Activated naive CD4-positive, alpha-beta T cell treated with anti-CD3 and anti-CD28 coated beads, Interleukin-2, amount 50 U/mL, for 72 hours (primary cell): ENCODE measurements at regions not wholly inside any gene's neighbourhood (a gene's known extent, or its start where the extent isn't known, plus 50 kb on each side); places are given as distances from the start of the nearest gene placed in this dataset.

Experiments
- ATAC-seq, 2 donors: fragments of 150-1000 bp; cut with Tn5 transposase; 2 replicates each; pipeline ENCODE4 v1.10.0; 2021; ENCODE audit warnings: mild to moderate bottlenecking in 2 of 2, moderate library complexity in 2 of 2
- DNase-seq, 2 donors: peaks; one replicate each; pipeline ENCODE4 v3.0.0; 2021 to 2022; ENCODE audit warnings: low spot score in 2 of 2
- H3K27ac Mint-ChIP-seq, 2 donors: one replicate each; pipeline ENCODE4 v1.8.0; 2022; ENCODE audit warnings: mild to moderate bottlenecking in 2 of 2, mixed read lengths in 2 of 2
- H3K36me3 Mint-ChIP-seq, 2 donors: one replicate each; pipeline ENCODE4 v1.8.0; 2022; ENCODE audit warnings: mixed read lengths in 2 of 2
- H3K9me3 Mint-ChIP-seq, 2 donors: one replicate each; pipeline ENCODE4 v1.8.0; 2022; ENCODE audit warnings: mixed read lengths in 2 of 2

GRCh38 chr22:27480487-27480886 is 321.1 kb downstream of the MN1 start:
- Mint-ChIP-seq H3K27ac (no peak overlapping the region), H3K9me3 (no peaks in the 10 kb centered on the region), H3K36me3 (no peaks in the 10 kb centered on the region)
- no peak for DNase-seq
- ATAC-seq, result no peak

- no peak for ATAC-seq
- Mint-ChIP-seq H3K27ac (no peak overlapping the region), H3K36me3 (no peaks in the 10 kb centered on the region), H3K9me3 (no peaks in the 10 kb centered on the region)
- no peak for DNase-seq
Observed at GRCh38 chr22:27482402-27482801, 319.2 kb downstream of the MN1 start.

- ATAC-seq (no peak), DNase-seq (no peak)
- Mint-ChIP-seq H3K9me3 (no peaks in the 10 kb centered on the region), H3K27ac (no peak overlapping the region), H3K36me3 (no peaks in the 10 kb centered on the region)
Observed at GRCh38 chr22:27483095-27483785, 318.3 kb downstream of the MN1 start.

- H3K36me3 Mint-ChIP-seq, result no peaks in the 10 kb centered on the region
- H3K27ac Mint-ChIP-seq, result no peak overlapping the region
- no peak for ATAC-seq
Observed at GRCh38 chr22:27485842-27486241, 315.7 kb downstream of the MN1 start.

GRCh38 chr22:27487600-27488452 is 313.7 kb downstream of the MN1 start:
- ATAC-seq, result no peak
- H3K27ac Mint-ChIP-seq, result no peak overlapping the region
- DNase-seq, result no peak
- peaks cover 11 to 13% of the 10 kb centered on the region in 2 donors for H3K36me3 Mint-ChIP-seq
- peaks cover 10 to 13% of the 10 kb centered on the region in 2 donors for H3K9me3 Mint-ChIP-seq

More at GRCh38 chr22:27485842-27486241, 315.7 kb downstream of the MN1 start:
- DNase-seq, result no peak
- H3K9me3 Mint-ChIP-seq, result no peaks in the 10 kb centered on the region

GRCh38 chr22:27488456-27489177 is 312.9 kb downstream of the MN1 start:
- H3K36me3 Mint-ChIP-seq, result peaks cover 11 to 13% of the 10 kb centered on the region in 2 donors
- ATAC-seq (no peak), DNase-seq (no peak)
- peaks cover 10 to 14% of the 10 kb centered on the region in 2 donors for H3K9me3 Mint-ChIP-seq
- H3K27ac Mint-ChIP-seq, result no peak overlapping the region

- peaks cover 11 to 13% of the 10 kb centered on the region in 2 donors for H3K36me3 Mint-ChIP-seq
- no peak for DNase-seq
- peaks cover 10 to 14% of the 10 kb centered on the region in 2 donors for H3K9me3 Mint-ChIP-seq
- H3K27ac Mint-ChIP-seq, result no peak overlapping the region
- ATAC-seq, result peak in 1 of 2 donors; percentile 54
Observed at GRCh38 chr22:27489178-27489675, 312.3 kb downstream of the MN1 start.

GRCh38 chr22:27490080-27490479 is 311.5 kb downstream of the MN1 start:
- peaks cover 11 to 13% of the 10 kb centered on the region in 2 donors for H3K36me3 Mint-ChIP-seq
- H3K27ac Mint-ChIP-seq, result no peak overlapping the region
- H3K9me3 Mint-ChIP-seq, result peaks cover 10 to 14% of the 10 kb centered on the region in 2 donors
- no peak for DNase-seq
- ATAC-seq, result no peak

GRCh38 chr22:27491888-27492287 is 309.7 kb downstream of the MN1 start:
- Mint-ChIP-seq H3K36me3 (peaks cover 11 to 13% of the 10 kb centered on the region in 2 donors), H3K9me3 (peaks cover 10 to 14% of the 10 kb centered on the region in 2 donors), H3K27ac (peak overlapping the region in 1 of 2 donors; percentile 25)
- ATAC-seq (no peak), DNase-seq (no peak)

- ATAC-seq (no peak), DNase-seq (no peak)
- H3K9me3 Mint-ChIP-seq, result peaks cover 10 to 14% of the 10 kb centered on the region in 2 donors
- peaks cover 11 to 13% of the 10 kb centered on the region in 2 donors for H3K36me3 Mint-ChIP-seq
- no peak overlapping the region for H3K27ac Mint-ChIP-seq
Observed at GRCh38 chr22:27492566-27493201, 308.9 kb downstream of the MN1 start.

GRCh38 chr22:27493796-27494195 is 307.8 kb downstream of the MN1 start:
- Mint-ChIP-seq H3K36me3 (peaks cover 11 to 13% of the 10 kb centered on the region in 2 donors), H3K9me3 (peaks cover 10 to 14% of the 10 kb centered on the region in 2 donors), H3K27ac (no peak overlapping the region)
- DNase-seq (no peak), ATAC-seq (no peak)

GRCh38 chr22:27494785-27495184 is 306.8 kb downstream of the MN1 start:
- Mint-ChIP-seq H3K9me3 (peaks cover 10 to 14% of the 10 kb centered on the region in 2 donors), H3K36me3 (peaks cover 11 to 13% of the 10 kb centered on the region in 2 donors), H3K27ac (no peak overlapping the region)
- ATAC-seq, result no peak
- no peak for DNase-seq

- ATAC-seq (no peak), DNase-seq (no peak)
- H3K27ac Mint-ChIP-seq, result no peak overlapping the region
- H3K9me3 Mint-ChIP-seq, result peaks cover 10 to 14% of the 10 kb centered on the region in 2 donors
- H3K36me3 Mint-ChIP-seq, result peaks cover 11 to 13% of the 10 kb centered on the region in 2 donors
Observed at GRCh38 chr22:27495325-27495724, 306.2 kb downstream of the MN1 start.

GRCh38 chr22:27499121-27499520 is 302.4 kb downstream of the MN1 start:
- Mint-ChIP-seq H3K27ac (no peak overlapping the region), H3K9me3 (peaks cover 4 to 8% of the 10 kb centered on the region in 2 donors), H3K36me3 (no peaks in the 10 kb centered on the region)
- DNase-seq (no peak), ATAC-seq (no peak)

- Mint-ChIP-seq H3K36me3 (no peaks in the 10 kb centered on the region), H3K9me3 (peaks cover 4 to 8% of the 10 kb centered on the region in 2 donors)
Observed at GRCh38 chr22:27501191-27501936, 300.2 kb downstream of the MN1 start.

GRCh38 chr22:27502327-27502726 is 299.2 kb downstream of the MN1 start:
- Mint-ChIP-seq H3K9me3 (peaks cover 4 to 8% of the 10 kb centered on the region in 2 donors), H3K36me3 (no peaks in the 10 kb centered on the region), H3K27ac (peak overlapping the region in 1 of 2 donors; percentile 8)
- ATAC-seq, result no peak
- no peak for DNase-seq

More at GRCh38 chr22:27501191-27501936, 300.2 kb downstream of the MN1 start:
- ATAC-seq, result no peak
- no peak for DNase-seq
- peak overlapping the region in 1 of 2 donors; percentile 12 for H3K27ac Mint-ChIP-seq
